Rectal smooth muscle tissue (tissue), 1 donor: ENCODE measurements at regions not wholly inside any gene's neighbourhood (a gene's known extent, or its start where the extent isn't known, plus 50 kb on each side); places are given as distances from the start of the nearest gene placed in this dataset.
"Not testable (repeated sequence)": the region's sequence is repeated elsewhere in the genome, so short reads cannot be mapped to it uniquely, and the experiment has no call there.

Experiments
- H3K27ac ChIP-seq: one replicate; pipeline ENCODE4 v1.7.0; 2013; ENCODE audit warnings: low read depth, low read length, inconsistent platforms
- H3K27me3 ChIP-seq: one replicate; pipeline ENCODE4 v1.7.0; 2013; ENCODE audit warnings: low read length; ENCODE audit not compliant: control insufficient read depth, insufficient read depth
- H3K36me3 ChIP-seq: one replicate; pipeline ENCODE4 v1.7.0; 2013; ENCODE audit warnings: low read length; ENCODE audit not compliant: control insufficient read depth, insufficient read depth
- H3K4me1 ChIP-seq: one replicate; pipeline ENCODE4 v1.7.0; 2013; ENCODE audit warnings: low read length; ENCODE audit not compliant: control insufficient read depth, insufficient read depth
- H3K4me3 ChIP-seq: one replicate; pipeline ENCODE4 v1.7.0; 2013; ENCODE audit warnings: low read length
- H3K9ac ChIP-seq: one replicate; pipeline ENCODE4 v1.7.0; 2013; ENCODE audit warnings: low read length

- Histone ChIP-seq H3K4me1 (no peaks in the 10 kb centered on the region), H3K27ac (no peak overlapping the region), H3K27me3 (no peaks in the 10 kb centered on the region), H3K4me3 (no peak overlapping the region), H3K36me3 (no peaks in the 10 kb centered on the region), H3K9ac (no peak overlapping the region)
Observed at GRCh38 chr6:8642854-8643253, 207.5 kb upstream of the SLC35B3 start.

GRCh38 chr6:8642131-8642530 is 206.8 kb upstream of the SLC35B3 start:
- Histone ChIP-seq H3K4me3 (no peak overlapping the region), H3K27ac (no peak overlapping the region), H3K36me3 (no peaks in the 10 kb centered on the region), H3K4me1 (no peaks in the 10 kb centered on the region), H3K27me3 (no peaks in the 10 kb centered on the region), H3K9ac (no peak overlapping the region)

GRCh38 chr6:8639928-8640649 is 204.7 kb upstream of the SLC35B3 start:
- Histone ChIP-seq H3K27me3 (no peaks in the 10 kb centered on the region), H3K4me3 (no peak overlapping the region), H3K4me1 (no peaks in the 10 kb centered on the region), H3K36me3 (no peaks in the 10 kb centered on the region), H3K27ac (no peak overlapping the region), H3K9ac (no peak overlapping the region)

GRCh38 chr6:8637896-8638597 is 202.7 kb upstream of the SLC35B3 start:
- H3K27ac ChIP-seq: no peak overlapping the region
- H3K27me3 ChIP-seq: no peaks in the 10 kb centered on the region
- no peak overlapping the region for H3K4me3 ChIP-seq
- H3K36me3 ChIP-seq: no peaks in the 10 kb centered on the region
- H3K9ac ChIP-seq: no peak overlapping the region
- H3K4me1 ChIP-seq: no peaks in the 10 kb centered on the region

- Histone ChIP-seq H3K27me3 (no peaks in the 10 kb centered on the region), H3K27ac (no peak overlapping the region), H3K4me1 (no peaks in the 10 kb centered on the region), H3K36me3 (no peaks in the 10 kb centered on the region), H3K4me3 (no peak overlapping the region), H3K9ac (no peak overlapping the region)
Observed at GRCh38 chr6:8633762-8634161, 198.4 kb upstream of the SLC35B3 start.

DNA sequence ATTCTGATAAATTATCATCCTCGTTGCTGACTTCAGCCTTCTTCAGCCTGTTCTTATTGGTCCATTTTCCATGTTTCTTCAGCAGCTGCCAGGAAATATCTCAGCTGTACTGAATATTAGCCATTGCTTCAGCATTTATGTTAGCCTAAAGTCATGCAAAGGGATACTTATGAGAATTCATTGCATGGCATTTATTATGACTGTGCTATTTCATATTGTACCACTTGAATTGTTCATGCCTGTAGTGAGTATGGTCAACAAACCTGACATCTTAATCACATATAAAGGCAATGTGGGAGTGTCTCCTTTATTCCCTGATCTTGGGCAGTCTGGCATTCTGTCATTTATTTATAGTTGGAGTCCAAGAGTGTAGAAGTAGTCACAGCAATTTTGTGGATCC is 193.4 kb upstream of the SLC35B3 start:
- Histone ChIP-seq H3K27ac (no peak overlapping the region), H3K27me3 (no peaks in the 10 kb centered on the region), H3K9ac (no peak overlapping the region), H3K4me1 (no peaks in the 10 kb centered on the region), H3K36me3 (no peaks in the 10 kb centered on the region), H3K4me3 (no peak overlapping the region)

DNA sequence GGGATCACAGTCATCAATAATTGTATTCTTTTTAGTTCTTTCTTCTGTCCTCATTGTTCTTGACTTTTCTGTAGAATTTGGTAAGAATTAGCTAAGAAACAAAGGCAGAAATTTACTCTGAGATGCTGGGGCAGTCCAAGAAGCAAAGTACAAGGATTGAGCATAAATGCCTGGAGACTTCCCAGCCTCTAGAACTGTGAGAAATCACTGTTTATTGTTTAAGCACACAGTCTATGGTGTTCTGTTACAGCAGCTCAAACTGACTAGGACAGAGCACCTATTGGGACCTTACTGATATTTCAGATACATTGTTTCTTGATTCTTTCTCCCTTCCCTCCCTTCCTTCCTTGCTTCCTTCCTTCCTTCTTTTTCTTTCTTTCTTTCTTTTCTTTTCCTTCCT is 192.7 kb upstream of the SLC35B3 start:
- H3K27ac ChIP-seq: no peak overlapping the region
- H3K9ac ChIP-seq: no peak overlapping the region
- no peak overlapping the region for H3K4me3 ChIP-seq
- H3K4me1 ChIP-seq: no peaks in the 10 kb centered on the region
- H3K27me3 ChIP-seq: no peaks in the 10 kb centered on the region
- no peaks in the 10 kb centered on the region for H3K36me3 ChIP-seq

DNA sequence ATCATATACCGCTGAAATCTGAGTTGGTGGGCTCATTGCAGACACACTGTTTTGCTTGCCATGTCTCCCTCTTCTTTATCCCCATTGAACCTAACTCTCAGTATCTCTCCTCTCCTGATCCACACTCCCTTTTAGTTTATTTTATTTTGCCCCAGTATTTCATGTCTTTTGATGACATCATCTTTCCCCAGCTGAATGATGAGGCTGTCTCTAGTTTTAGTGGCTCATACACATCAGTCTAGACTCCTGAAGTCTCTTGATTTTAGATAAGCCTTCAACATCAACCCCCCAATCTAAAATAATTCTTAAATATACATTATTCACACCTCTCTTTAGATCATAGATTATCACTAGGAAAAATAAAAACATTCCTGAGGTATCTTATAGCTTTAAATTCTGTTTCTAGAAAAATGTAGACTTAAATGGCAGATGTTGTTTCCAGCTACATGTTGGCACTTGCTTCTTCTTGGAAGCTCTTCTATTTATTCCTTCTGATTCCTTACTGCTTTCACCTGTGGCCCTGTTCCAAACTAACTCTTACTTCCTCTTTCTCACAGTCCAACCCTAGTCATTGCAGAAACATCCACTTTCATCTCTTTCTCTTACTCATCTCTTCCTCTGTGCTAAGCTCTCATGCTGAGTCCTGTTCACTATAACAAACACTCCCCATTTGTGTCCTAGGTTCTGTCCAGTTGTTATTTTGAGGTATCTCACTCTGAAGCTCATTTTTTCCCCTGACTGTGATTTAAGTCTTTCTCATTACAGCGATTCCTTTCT is 191.9 kb upstream of the SLC35B3 start:
- Histone ChIP-seq H3K27me3 (no peaks in the 10 kb centered on the region), H3K4me1 (no peaks in the 10 kb centered on the region), H3K36me3 (no peaks in the 10 kb centered on the region), H3K4me3 (no peak overlapping the region), H3K27ac (no peak overlapping the region), H3K9ac (no peak overlapping the region)

DNA sequence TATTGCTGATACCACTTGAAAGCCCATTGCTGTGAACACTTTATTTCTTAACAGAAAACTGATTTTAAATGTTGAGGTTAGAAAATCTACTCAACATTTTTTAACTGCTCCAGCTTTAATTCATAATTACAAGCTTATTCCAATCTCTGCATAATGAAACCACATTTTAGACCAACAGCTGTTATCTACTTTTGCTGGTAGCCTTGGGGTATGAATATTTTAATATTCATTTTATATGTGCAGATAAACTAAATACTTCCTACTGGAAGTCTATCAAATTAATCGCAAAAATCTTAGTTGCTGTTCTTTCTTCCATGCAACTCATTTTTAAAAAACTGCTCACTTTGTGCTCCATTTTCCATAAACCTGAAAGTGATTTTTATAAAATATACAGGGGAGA is 189.3 kb upstream of the SLC35B3 start:
- Histone ChIP-seq H3K4me1 (no peaks in the 10 kb centered on the region), H3K27me3 (no peaks in the 10 kb centered on the region), H3K27ac (no peak overlapping the region), H3K9ac (no peak overlapping the region), H3K4me3 (no peak overlapping the region), H3K36me3 (no peaks in the 10 kb centered on the region)

DNA sequence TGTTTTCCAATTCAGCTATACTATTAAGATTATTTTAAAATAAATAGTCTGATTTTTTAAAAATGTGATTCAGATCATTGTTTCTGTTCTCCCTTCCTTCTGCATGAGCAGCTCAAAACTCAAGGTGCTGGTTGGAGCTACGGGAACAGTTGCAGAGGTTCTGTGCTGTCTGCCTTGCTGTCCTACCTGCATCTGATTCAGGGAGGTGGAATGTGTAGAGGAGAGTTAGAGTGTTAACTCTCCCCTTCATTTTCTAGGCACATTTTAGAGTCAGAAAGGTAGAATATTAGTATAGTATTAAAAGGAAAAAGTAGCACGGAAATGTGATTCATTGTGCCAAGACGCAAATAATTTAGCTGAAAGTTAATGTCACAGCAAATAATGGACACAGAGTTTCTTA is 188.1 kb upstream of the SLC35B3 start:
- no peaks in the 10 kb centered on the region for H3K36me3 ChIP-seq
- H3K27ac ChIP-seq: no peak overlapping the region
- no peaks in the 10 kb centered on the region for H3K27me3 ChIP-seq
- H3K9ac ChIP-seq: no peak overlapping the region
- H3K4me1 ChIP-seq: no peaks in the 10 kb centered on the region
- no peak overlapping the region for H3K4me3 ChIP-seq

DNA sequence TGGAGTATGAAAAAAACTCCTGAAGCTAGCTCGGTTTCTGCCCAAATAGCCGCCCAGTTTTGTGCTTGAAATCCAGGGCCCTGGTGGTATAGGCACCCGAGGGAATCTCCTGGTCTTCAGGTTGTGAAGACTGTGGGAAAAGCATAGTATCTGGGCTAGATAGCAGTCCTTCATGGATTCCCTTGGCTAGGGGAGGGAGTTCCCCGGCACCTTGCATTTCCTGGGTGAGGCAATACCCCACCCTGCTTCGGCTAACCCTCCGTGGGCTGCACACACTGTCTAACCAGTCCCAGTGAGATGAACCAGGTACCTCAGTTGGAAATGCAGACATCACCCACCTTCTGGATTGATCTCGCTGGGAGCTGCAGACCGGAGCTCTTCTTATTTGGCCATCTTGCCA is 184.5 kb upstream of the SLC35B3 start:
- H3K27me3 ChIP-seq: no peaks in the 10 kb centered on the region
- no peak overlapping the region for H3K9ac ChIP-seq
- no peaks in the 10 kb centered on the region for H3K36me3 ChIP-seq
- no peaks in the 10 kb centered on the region for H3K4me1 ChIP-seq
- no peak overlapping the region for H3K27ac ChIP-seq
- no peak overlapping the region for H3K4me3 ChIP-seq

GRCh38 chr6:8619408-8619807 is 184.1 kb upstream of the SLC35B3 start:
- not testable (repeated sequence) for H3K9ac ChIP-seq, H3K27me3 ChIP-seq, H3K4me3 ChIP-seq, H3K27ac ChIP-seq, H3K4me1 ChIP-seq, H3K36me3 ChIP-seq
